ENCODE measurements at regions not wholly inside any gene's neighbourhood (a gene's known extent, or its start where the extent isn't known, plus 50 kb on each side); places are given as distances from the start of the nearest gene placed in this dataset.

DNA sequence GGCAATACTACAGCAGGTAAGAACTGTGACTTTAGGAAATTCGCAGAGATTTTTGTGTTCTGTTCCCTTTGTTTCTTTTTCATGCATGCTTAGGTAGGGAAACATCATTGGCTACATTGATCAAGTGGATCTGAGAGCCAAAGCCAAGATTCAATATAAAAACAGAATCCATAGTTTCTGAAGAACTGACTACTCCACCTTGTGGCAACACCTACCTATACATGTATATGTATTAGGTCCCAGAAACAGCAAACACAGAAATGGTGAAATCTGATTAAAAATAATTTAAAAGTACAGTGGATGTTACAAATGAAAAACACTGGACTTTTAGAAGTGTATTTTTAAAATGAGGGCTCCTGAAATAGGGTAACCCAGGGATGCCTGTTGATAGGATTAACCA, 322.6 kb upstream of the MAOA start:
- Histone ChIP-seq H3K9ac (ENCODE audit: low read length) (no peak overlapping the region), H2AFZ (ENCODE audit: insufficient read depth, low read depth, low read length, poor library complexity, severe bottlenecking) (no peak overlapping the region), H3K27me3 (replicated peaks in 1 of 4; ENCODE audit: control extremely low read depth in 1 of 4, control insufficient read depth in 3 of 4, insufficient read depth in 4 of 4, low read length in 3 of 4) (no peaks in the 10 kb centered on the region), H4K20me1 (ENCODE audit: control insufficient read depth, insufficient read depth, low read length, poor library complexity, severe bottlenecking) (no peaks in the 10 kb centered on the region), H3K4me2 (replicated peaks; ENCODE audit: low read depth, low read length, poor library complexity, severe bottlenecking) (no peak overlapping the region), H3K9me3 (ENCODE audit: control extremely low read depth in 1 of 3, control insufficient read depth in 2 of 3, insufficient read depth in 1 of 3, low read length in 2 of 3) (peaks cover 0 to 14% (median 10%) of the 10 kb centered on the region in 3 donors), H3K79me2 (ENCODE audit: control insufficient read depth, insufficient read depth, low read length) (no peaks in the 10 kb centered on the region), H3K36me3 (replicated peaks in 1 of 2; ENCODE audit: control extremely low read depth in 1 of 2, control insufficient read depth in 1 of 2, extremely low read depth in 1 of 2, insufficient read depth in 2 of 2, low read length in 1 of 2) (no peaks in the 10 kb centered on the region), H3K27ac (ENCODE audit: low read length in 2 of 2) (no peak overlapping the region), H3K4me3 (ENCODE audit: control extremely low read depth in 1 of 5, extremely low read depth in 1 of 5, insufficient read depth in 1 of 5, low read depth in 2 of 5, low read length in 4 of 5) (no peak overlapping the region), H3K4me1 (ENCODE audit: control insufficient read depth in 2 of 2, insufficient read depth in 2 of 2, low read length in 2 of 2) (peaks cover 3 to 4% of the 10 kb centered on the region in 2 donors)
- TF ChIP-seq, protein P1, sequence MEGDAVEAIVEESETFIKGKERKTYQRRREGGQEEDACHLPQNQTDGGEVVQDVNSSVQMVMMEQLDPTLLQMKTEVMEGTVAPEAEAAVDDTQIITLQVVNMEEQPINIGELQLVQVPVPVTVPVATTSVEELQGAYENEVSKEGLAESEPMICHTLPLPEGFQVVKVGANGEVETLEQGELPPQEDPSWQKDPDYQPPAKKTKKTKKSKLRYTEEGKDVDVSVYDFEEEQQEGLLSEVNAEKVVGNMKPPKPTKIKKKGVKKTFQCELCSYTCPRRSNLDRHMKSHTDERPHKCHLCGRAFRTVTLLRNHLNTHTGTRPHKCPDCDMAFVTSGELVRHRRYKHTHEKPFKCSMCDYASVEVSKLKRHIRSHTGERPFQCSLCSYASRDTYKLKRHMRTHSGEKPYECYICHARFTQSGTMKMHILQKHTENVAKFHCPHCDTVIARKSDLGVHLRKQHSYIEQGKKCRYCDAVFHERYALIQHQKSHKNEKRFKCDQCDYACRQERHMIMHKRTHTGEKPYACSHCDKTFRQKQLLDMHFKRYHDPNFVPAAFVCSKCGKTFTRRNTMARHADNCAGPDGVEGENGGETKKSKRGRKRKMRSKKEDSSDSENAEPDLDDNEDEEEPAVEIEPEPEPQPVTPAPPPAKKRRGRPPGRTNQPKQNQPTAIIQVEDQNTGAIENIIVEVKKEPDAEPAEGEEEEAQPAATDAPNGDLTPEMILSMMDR (IDR thresholded peaks at IDR 0.05) = no peak
- no peak for TF ChIP-seq EZH2 (IDR thresholded peaks at IDR 0.05; ENCODE audit: borderline replicate concordance, insufficient read depth, low read depth, low read length, poor library complexity, severe bottlenecking)
- H3K4me1 Mint-ChIP-seq = peaks cover 3% of the 10 kb centered on the region
- WGBS (ENCODE audit: insufficient coverage) = 83% methylated on average over 1 of the region's 1 CpG
- CTCF ChIA-PET = interaction anchor here (0.8 kb wide), 1 partner anchor 16 kb away, joined by 3 read pairs; no protein-coding TSS in a partner anchor
- intact Hi-C loops (cut with micrococcal nuclease) = no loop called here
- no peak overlapping the region for H3K27ac Mint-ChIP-seq
- POLR2A ChIA-PET = no interaction called here
- H3K27me3 Mint-ChIP-seq = no peaks in the 10 kb centered on the region
- ATAC-seq (ENCODE audit: low read depth) = no peak
- H3K9me3 Mint-ChIP-seq (ENCODE audit: insufficient read depth) = no peaks in the 10 kb centered on the region
- H3K4me3 Mint-ChIP-seq = no peak overlapping the region
- DNase-seq = peak; percentile 13

DNA sequence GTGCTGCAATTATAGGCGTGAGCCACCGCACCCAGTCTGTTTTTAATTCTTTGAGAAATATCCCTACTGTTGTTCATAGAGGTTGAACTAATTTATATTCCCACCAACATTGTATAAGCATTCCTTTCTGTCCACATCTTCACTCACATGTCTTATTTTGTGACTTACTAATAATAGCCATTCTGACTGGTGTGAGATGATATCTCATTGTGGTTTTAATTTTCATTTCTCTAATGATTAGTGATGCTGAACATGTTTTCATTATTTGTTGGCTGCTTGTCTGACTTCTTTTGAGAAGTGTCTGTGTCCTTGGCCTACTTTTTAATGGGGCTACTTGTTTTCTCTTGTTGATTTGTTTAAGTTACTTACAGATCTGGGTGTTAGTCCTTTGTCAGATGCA, 310.9 kb upstream of the MAOA start:
- H3K4me1 Mint-ChIP-seq = peaks cover 43% of the 10 kb centered on the region
- TF ChIP-seq, protein P1 (IDR thresholded peaks at IDR 0.05) = no peak
- TF ChIP-seq EZH2 (IDR thresholded peaks at IDR 0.05; ENCODE audit: borderline replicate concordance, insufficient read depth, low read depth, low read length, poor library complexity, severe bottlenecking) = no peak
- H3K4me3 Mint-ChIP-seq = peak overlapping the region; percentile 59
- H3K9me3 Mint-ChIP-seq (ENCODE audit: insufficient read depth) = no peaks in the 10 kb centered on the region
- DNase-seq (peak; percentile 2), ATAC-seq (ENCODE audit: low read depth) (no peak)
- CTCF ChIA-PET = no interaction called here
- no peaks in the 10 kb centered on the region for H3K27me3 ChIP-seq (replicated peaks in 1 of 4; ENCODE audit: control extremely low read depth in 1 of 4, control insufficient read depth in 3 of 4, insufficient read depth in 4 of 4, low read length in 3 of 4)
- H3K27ac Mint-ChIP-seq = peak overlapping the region; percentile 75
- H3K9ac ChIP-seq (ENCODE audit: low read length) = no peak overlapping the region
- no peak overlapping the region for H3K4me3 ChIP-seq (ENCODE audit: control extremely low read depth in 1 of 5, extremely low read depth in 1 of 5, insufficient read depth in 1 of 5, low read depth in 2 of 5, low read length in 4 of 5)
- peaks cover 11 to 16% of the 10 kb centered on the region in 2 donors for H3K4me1 ChIP-seq (ENCODE audit: control insufficient read depth in 2 of 2, insufficient read depth in 2 of 2, low read length in 2 of 2)
- no peaks in the 10 kb centered on the region for H3K79me2 ChIP-seq (ENCODE audit: control insufficient read depth, insufficient read depth, low read length)
- H3K9me3 ChIP-seq (ENCODE audit: control extremely low read depth in 1 of 3, control insufficient read depth in 2 of 3, insufficient read depth in 1 of 3, low read length in 2 of 3) = no peaks in the 10 kb centered on the region
- H2AFZ ChIP-seq (ENCODE audit: insufficient read depth, low read depth, low read length, poor library complexity, severe bottlenecking) = no peak overlapping the region
- H3K27ac ChIP-seq (ENCODE audit: low read length in 2 of 2) = no peak overlapping the region
- POLR2A ChIA-PET = no interaction called here
- no CpG with 5 or more reads among the region's 2 CpGs for WGBS (ENCODE audit: insufficient coverage)
- intact Hi-C loops (cut with micrococcal nuclease) = loop anchor here (10.0 kb wide), 1 partner anchor 400 kb away; no protein-coding TSS in a partner anchor
- H3K4me2 ChIP-seq (replicated peaks; ENCODE audit: low read depth, low read length, poor library complexity, severe bottlenecking) = peak overlapping the region; percentile 26
- H3K36me3 ChIP-seq (replicated peaks in 1 of 2; ENCODE audit: control extremely low read depth in 1 of 2, control insufficient read depth in 1 of 2, extremely low read depth in 1 of 2, insufficient read depth in 2 of 2, low read length in 1 of 2) = no peaks in the 10 kb centered on the region
- H3K27me3 Mint-ChIP-seq = no peaks in the 10 kb centered on the region
- H4K20me1 ChIP-seq (ENCODE audit: control insufficient read depth, insufficient read depth, low read length, poor library complexity, severe bottlenecking) = no peaks in the 10 kb centered on the region

Measured in B cell (primary cell).